22Rv1 (cell line): ENCODE measurements at regions not wholly inside any gene's neighbourhood (a gene's known extent, or its start where the extent isn't known, plus 50 kb on each side); places are given as distances from the start of the nearest gene placed in this dataset.

ENCODE experiments used
- H3K27ac ChIP-seq: fragments of 450-650 bp; 2 replicates; pipeline ENCODE4 v1.5.1; 2017
- CTCF ChIP-seq: fragments of 450-650 bp; IDR thresholded peaks from 2 replicates; pipeline ENCODE4 v1.5.1; 2017; ENCODE audit warnings: mild to moderate bottlenecking
- ZFX ChIP-seq: fragments of 450-650 bp; IDR thresholded peaks from 2 replicates; pipeline ENCODE4 v1.6.1; 2017; ENCODE audit warnings: antibody characterized with exemption, borderline replicate concordance

- no peak overlapping the region for H3K27ac ChIP-seq
- no peak for TF ChIP-seq CTCF
- no peak for TF ChIP-seq ZFX
These were observed 263.5 kb downstream of the TFAP2A start for GRCh38 chr6:10151144-10151915.

- TF ChIP-seq ZFX (no peak), CTCF (no peak)
- no peak overlapping the region for H3K27ac ChIP-seq
These were observed 265.3 kb downstream of the TFAP2A start for GRCh38 chr6:10149603-10150002.

- no peak overlapping the region for H3K27ac ChIP-seq
- no peak for TF ChIP-seq ZFX
- TF ChIP-seq CTCF, result no peak
These were observed 268.0 kb downstream of the TFAP2A start for GRCh38 chr6:10146715-10147451.

GRCh38 chr6:10144772-10145171 lies 270.1 kb downstream of the TFAP2A start:
- H3K27ac ChIP-seq, result peak overlapping the region; percentile 77
- TF ChIP-seq ZFX (no peak), CTCF (no peak)

GRCh38 chr6:10141746-10142443 lies 273.0 kb downstream of the TFAP2A start:
- peak overlapping the region; percentile 77 for H3K27ac ChIP-seq
- TF ChIP-seq ZFX (no peak), CTCF (no peak)

GRCh38 chr6:10140824-10141223 lies 274.1 kb downstream of the TFAP2A start:
- H3K27ac ChIP-seq, result peak overlapping the region; percentile 77
- TF ChIP-seq CTCF (no peak), ZFX (no peak)

- TF ChIP-seq ZFX, result no peak
- TF ChIP-seq CTCF, result no peak
- peak overlapping the region; percentile 77 for H3K27ac ChIP-seq
These were observed 274.7 kb downstream of the TFAP2A start for GRCh38 chr6:10140136-10140535.
